Stimulated activated CD4-positive, alpha-beta T cell treated with anti-CD3 and anti-CD28 coated beads, TNF-alpha, amount 100 ng/mL, for 24 hours (primary cell): ENCODE measurements at regions not wholly inside any gene's neighbourhood (a gene's known extent, or its start where the extent isn't known, plus 50 kb on each side); places are given as distances from the start of the nearest gene placed in this dataset.

Source experiments
- DNase-seq, 3 experiments: peaks; one replicate each; pipeline ENCODE4 v3.0.0-alpha.2; 2020; ENCODE audit warnings: low read depth in 3 of 3

GRCh38 chr3:189117087-189117486 lies 54.7 kb upstream of the TPRG1 start:
- DNase-seq = no peak

GRCh38 chr3:189118896-189119295 lies 52.9 kb upstream of the TPRG1 start:
- no peak for DNase-seq

GRCh38 chr3:189119950-189120349 lies 51.8 kb upstream of the TPRG1 start:
- DNase-seq = no peak

GRCh38 chr3:189121092-189121491 lies 50.7 kb upstream of the TPRG1 start:
- DNase-seq = no peak
